ENCODE measurements at regions not wholly inside any gene's neighbourhood (a gene's known extent, or its start where the extent isn't known, plus 50 kb on each side); places are given as distances from the start of the nearest gene placed in this dataset.
"Not testable (repeated sequence)": the region's sequence is repeated elsewhere in the genome, so short reads cannot be mapped to it uniquely, and the experiment has no call there.

DNA sequence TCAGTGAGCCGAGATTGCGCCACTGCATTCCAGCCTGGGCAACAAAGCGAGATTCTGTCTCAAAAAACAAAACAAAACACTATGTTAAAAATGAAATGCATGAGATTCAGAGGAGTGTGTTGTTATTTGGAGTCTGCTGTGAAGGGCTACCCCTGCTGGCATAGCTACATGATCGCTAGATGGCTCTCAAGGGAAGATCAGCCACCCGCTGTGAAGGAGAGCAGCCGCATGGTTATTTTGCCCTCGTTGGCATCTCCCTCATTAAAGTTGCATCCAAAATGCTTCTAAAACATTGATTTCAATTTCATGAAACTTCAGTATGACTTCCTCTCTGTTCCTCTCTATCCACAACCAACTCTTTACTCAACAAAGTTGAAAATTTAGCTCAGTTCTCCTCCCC is 54.8 kb upstream of the NDUFV2 start:
- TF ChIP-seq CTCF (IDR thresholded peaks at IDR 0.05), result no peak
- no peak for TF ChIP-seq POLR2A (IDR thresholded peaks at IDR 0.05)
- H3K36me3 ChIP-seq (replicated peaks in 1 of 2; ENCODE audit: insufficient read depth in 1 of 2, low read depth in 2 of 2), result no peaks in the 10 kb centered on the region
- WGBS, 2 donors, result 82 to 91% methylated on average over 7 of the region's 7 CpGs
- H3K4me3 ChIP-seq, result no peak overlapping the region
- no peaks in the 10 kb centered on the region for H3K4me1 ChIP-seq
- no peak overlapping the region for H3K27ac ChIP-seq
- no peak for ATAC-seq
- no peak for DNase-seq
- peaks cover 0 to 6% (median 0%) of the 10 kb centered on the region in 3 donors for H3K9me3 ChIP-seq
- intact Hi-C loops (cut with DNase I), result no loop called here
- H3K27me3 ChIP-seq, result no peaks in the 10 kb centered on the region

GRCh38 chr18:9048236-9048635 is 54.3 kb upstream of the NDUFV2 start:
- H3K27me3 ChIP-seq, result no peaks in the 10 kb centered on the region
- no peak for TF ChIP-seq CTCF (IDR thresholded peaks at IDR 0.05)
- TF ChIP-seq POLR2A (IDR thresholded peaks at IDR 0.05), result no peak
- H3K9me3 ChIP-seq, result peaks cover 0 to 6% (median 0%) of the 10 kb centered on the region in 3 donors
- H3K4me1 ChIP-seq, result no peaks in the 10 kb centered on the region
- 65 to 81% methylated on average over 5 of the region's 5 CpGs for WGBS, 2 donors
- H3K27ac ChIP-seq, result no peak overlapping the region
- no peak for DNase-seq
- no peak overlapping the region for H3K4me3 ChIP-seq
- no peak for ATAC-seq
- no peaks in the 10 kb centered on the region for H3K36me3 ChIP-seq (replicated peaks in 1 of 2; ENCODE audit: insufficient read depth in 1 of 2, low read depth in 2 of 2)
- intact Hi-C loops (cut with DNase I), result no loop called here

GRCh38 chr18:9048808-9049494 is 53.5 kb upstream of the NDUFV2 start:
- intact Hi-C loops (cut with DNase I), result no loop called here
- ATAC-seq (no peak), DNase-seq (no peak)
- TF ChIP-seq POLR2A (IDR thresholded peaks at IDR 0.05) (no peak), CTCF (IDR thresholded peaks at IDR 0.05) (no peak)
- Histone ChIP-seq H3K27me3 (no peaks in the 10 kb centered on the region), H3K4me3 (no peak overlapping the region), H3K36me3 (replicated peaks in 1 of 2; ENCODE audit: insufficient read depth in 1 of 2, low read depth in 2 of 2) (no peaks in the 10 kb centered on the region), H3K9me3 (peaks cover 0 to 6% (median 0%) of the 10 kb centered on the region in 3 donors), H3K27ac (no peak overlapping the region), H3K4me1 (no peaks in the 10 kb centered on the region)
- 57 to 74% methylated on average over 3 of the region's 3 CpGs for WGBS, 2 donors

GRCh38 chr18:9049495-9049809 is 53.0 kb upstream of the NDUFV2 start:
- Histone ChIP-seq H3K27me3 (no peaks in the 10 kb centered on the region), H3K4me1 (no peaks in the 10 kb centered on the region), H3K9me3 (peaks cover 0 to 6% (median 0%) of the 10 kb centered on the region in 3 donors), H3K36me3 (replicated peaks in 1 of 2; ENCODE audit: insufficient read depth in 1 of 2, low read depth in 2 of 2) (no peaks in the 10 kb centered on the region), H3K4me3 (no peak overlapping the region), H3K27ac (no peak overlapping the region)
- DNase-seq (no peak), ATAC-seq (no peak)
- intact Hi-C loops (cut with DNase I), result no loop called here
- TF ChIP-seq POLR2A (IDR thresholded peaks at IDR 0.05) (no peak), CTCF (IDR thresholded peaks at IDR 0.05) (no peak)

DNA sequence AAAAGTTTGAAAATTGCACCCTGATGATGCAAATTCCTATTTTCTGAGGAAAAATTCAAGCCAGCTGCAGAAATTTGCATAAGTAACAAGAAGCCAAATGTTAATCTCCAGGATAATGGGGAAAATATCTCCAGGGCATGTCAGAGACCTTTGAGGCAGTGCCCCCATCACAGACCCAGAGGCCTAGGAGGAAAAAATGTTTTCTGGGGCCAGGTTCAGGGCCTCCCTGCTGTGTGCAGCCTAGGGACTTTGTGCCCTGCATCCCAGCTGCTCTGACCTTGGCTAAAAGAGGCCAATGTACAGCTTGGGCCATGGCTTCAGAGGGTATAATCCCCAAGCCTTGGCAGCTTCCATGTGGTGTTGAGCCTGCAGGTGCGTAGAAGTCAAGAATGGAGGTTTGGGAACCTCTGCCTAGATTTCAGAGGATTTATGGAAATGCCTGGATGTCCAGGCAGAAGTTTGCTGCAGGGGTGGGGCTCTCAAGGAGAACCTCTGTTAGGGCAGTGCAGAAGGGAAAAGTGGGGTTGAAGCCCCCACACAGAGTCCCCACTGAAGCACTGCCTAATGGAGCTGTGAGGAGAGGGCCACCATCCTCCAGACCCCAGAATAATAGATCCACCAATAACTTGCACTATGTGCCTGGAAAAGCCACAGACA is 51.7 kb upstream of the NDUFV2 start:
- intact Hi-C loops (cut with DNase I); H3K9me3 ChIP-seq; H3K36me3 ChIP-seq (replicated peaks in 1 of 2; ENCODE audit: insufficient read depth in 1 of 2, low read depth in 2 of 2); H3K4me3 ChIP-seq; H3K27me3 ChIP-seq; H3K27ac ChIP-seq; ATAC-seq; H3K4me1 ChIP-seq; DNase-seq: not testable (repeated sequence)
- 100% methylated on average over 1 of the region's 1 CpG; no CpG with 5 or more reads in 1 of the 2 donors for WGBS, 2 donors
